Calu3 (cell line): ENCODE measurements at regions not wholly inside any gene's neighbourhood (a gene's known extent, or its start where the extent isn't known, plus 50 kb on each side); places are given as distances from the start of the nearest gene placed in this dataset.

Experiments used
- BruUV-seq: library from RNA; stranded (reverse); fragments of 400-500 nt; replicated peaks from 2 replicates; lab custom pipeline; 2021; lab: Mats Ljungman, UMichigan
- CTCF ChIA-PET: fragments of 300-600 bp; sonication (Branson Sonifier 250); formaldehyde crosslinking; loops from one replicate; lab custom pipeline; 2022; ENCODE audit warnings: antibody characterized with exemption; lab: Charles Lee
- DNase-seq: peaks from one replicate; pipeline ENCODE4 v3.0.0; 2022
- H3K27ac Mint-ChIP-seq: one replicate; pipeline ENCODE4 v1.8.0; 2022; ENCODE audit warnings: mixed read lengths; ENCODE audit not compliant: unreplicated experiment
- H3K27me3 Mint-ChIP-seq: one replicate; pipeline ENCODE4 v1.8.0; 2022; ENCODE audit warnings: mixed read lengths; ENCODE audit not compliant: unreplicated experiment
- H3K36me3 Mint-ChIP-seq: one replicate; pipeline ENCODE4 v1.8.0; 2022; ENCODE audit warnings: mild to moderate bottlenecking, moderate library complexity, mixed read lengths; ENCODE audit not compliant: insufficient read depth, unreplicated experiment
- H3K4me1 Mint-ChIP-seq: one replicate; pipeline ENCODE4 v1.8.0; 2022; ENCODE audit warnings: mild to moderate bottlenecking, low read depth, mixed read lengths; ENCODE audit not compliant: unreplicated experiment
- H3K4me3 Mint-ChIP-seq: one replicate; pipeline ENCODE4 v1.8.0; 2022; ENCODE audit warnings: mild to moderate bottlenecking, low read depth, moderate library complexity, mixed read lengths; ENCODE audit not compliant: unreplicated experiment
- H3K9me3 Mint-ChIP-seq: one replicate; pipeline ENCODE4 v1.8.0; 2022; ENCODE audit warnings: low read depth, mixed read lengths; ENCODE audit not compliant: unreplicated experiment
- intact Hi-C: fragments of 100-400 bp; cut with micrococcal nuclease; formaldehyde crosslinking; loops from one replicate; pipeline ENCODE4 v1.10.0; 2022; ENCODE audit not compliant: unreplicated experiment
- TF ChIP-seq, protein P1 (sequence below): fragments of 200-600 bp; IDR thresholded peaks from one replicate; pipeline ENCODE4 v1.8.0; 2022; ENCODE audit warnings: antibody characterized with exemption; ENCODE audit not compliant: unreplicated experiment

DNA sequence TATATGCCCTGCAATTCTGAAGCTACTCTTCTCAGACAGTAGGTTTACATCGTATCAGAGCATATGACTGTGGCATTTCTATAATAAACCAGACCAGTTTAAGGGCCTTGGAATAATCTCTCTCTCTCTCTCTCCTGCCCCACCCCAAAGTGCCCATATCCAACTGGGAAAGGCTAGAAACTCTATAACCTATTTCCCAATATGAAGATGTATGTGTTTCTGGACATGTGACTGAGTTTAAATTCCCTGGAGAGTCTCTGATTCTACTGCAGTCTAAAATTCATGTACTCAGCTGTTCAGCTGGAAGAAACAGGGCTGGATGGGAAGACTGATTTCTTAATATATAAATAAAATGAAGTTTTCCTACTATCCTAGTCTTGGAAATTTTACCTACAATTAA lies 91.9 kb upstream of the MBNL2 start:
- Mint-ChIP-seq H3K9me3 (no peaks in the 10 kb centered on the region), H3K36me3 (no peaks in the 10 kb centered on the region), H3K4me3 (no peak overlapping the region), H3K27ac (no peak overlapping the region), H3K27me3 (no peaks in the 10 kb centered on the region), H3K4me1 (peaks cover 9% of the 10 kb centered on the region)
- CTCF ChIA-PET, result no interaction called here
- intact Hi-C loops, result no loop called here
- DNase-seq, result no peak
- BruUV-seq, result no TSS peak
- TF ChIP-seq, protein P1, sequence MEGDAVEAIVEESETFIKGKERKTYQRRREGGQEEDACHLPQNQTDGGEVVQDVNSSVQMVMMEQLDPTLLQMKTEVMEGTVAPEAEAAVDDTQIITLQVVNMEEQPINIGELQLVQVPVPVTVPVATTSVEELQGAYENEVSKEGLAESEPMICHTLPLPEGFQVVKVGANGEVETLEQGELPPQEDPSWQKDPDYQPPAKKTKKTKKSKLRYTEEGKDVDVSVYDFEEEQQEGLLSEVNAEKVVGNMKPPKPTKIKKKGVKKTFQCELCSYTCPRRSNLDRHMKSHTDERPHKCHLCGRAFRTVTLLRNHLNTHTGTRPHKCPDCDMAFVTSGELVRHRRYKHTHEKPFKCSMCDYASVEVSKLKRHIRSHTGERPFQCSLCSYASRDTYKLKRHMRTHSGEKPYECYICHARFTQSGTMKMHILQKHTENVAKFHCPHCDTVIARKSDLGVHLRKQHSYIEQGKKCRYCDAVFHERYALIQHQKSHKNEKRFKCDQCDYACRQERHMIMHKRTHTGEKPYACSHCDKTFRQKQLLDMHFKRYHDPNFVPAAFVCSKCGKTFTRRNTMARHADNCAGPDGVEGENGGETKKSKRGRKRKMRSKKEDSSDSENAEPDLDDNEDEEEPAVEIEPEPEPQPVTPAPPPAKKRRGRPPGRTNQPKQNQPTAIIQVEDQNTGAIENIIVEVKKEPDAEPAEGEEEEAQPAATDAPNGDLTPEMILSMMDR, result no peak

DNA sequence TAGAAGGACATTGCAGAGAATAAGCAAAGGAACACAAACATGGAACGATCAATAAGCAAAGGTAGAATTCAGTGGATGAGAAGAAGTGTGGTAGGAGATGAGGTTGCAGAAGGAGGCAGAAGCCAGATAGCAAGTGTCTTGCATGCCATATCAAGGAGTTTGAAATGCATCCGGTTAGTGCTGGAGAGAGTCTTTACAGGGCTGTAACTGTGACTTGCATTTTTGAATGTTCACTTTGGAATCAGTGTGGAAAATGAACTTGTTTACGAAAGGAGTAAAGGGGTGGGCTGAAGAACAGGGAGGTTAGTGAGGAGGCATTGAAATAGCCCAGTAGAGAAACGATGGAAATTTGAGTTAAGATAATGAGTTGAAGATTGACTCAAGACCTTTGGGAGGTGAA lies 90.7 kb upstream of the MBNL2 start:
- Mint-ChIP-seq H3K27me3 (no peaks in the 10 kb centered on the region), H3K9me3 (no peaks in the 10 kb centered on the region), H3K36me3 (no peaks in the 10 kb centered on the region), H3K4me3 (no peak overlapping the region), H3K27ac (no peak overlapping the region), H3K4me1 (peaks cover 9% of the 10 kb centered on the region)
- intact Hi-C loops, result no loop called here
- no TSS peak for BruUV-seq
- DNase-seq, result no peak
- CTCF ChIA-PET, result no interaction called here
- TF ChIP-seq, protein P1, result no peak

- Mint-ChIP-seq H3K9me3 (no peaks in the 10 kb centered on the region), H3K27ac (no peak overlapping the region), H3K4me1 (peaks cover 12% of the 10 kb centered on the region), H3K4me3 (no peak overlapping the region), H3K27me3 (no peaks in the 10 kb centered on the region), H3K36me3 (no peaks in the 10 kb centered on the region)
- no TSS peak for BruUV-seq
- TF ChIP-seq, protein P1, result no peak
- CTCF ChIA-PET, result no interaction called here
- intact Hi-C loops, result no loop called here
- no peak for DNase-seq
Observed at GRCh38 chr13:97133554-97133953, 88.6 kb upstream of the MBNL2 start.

DNA sequence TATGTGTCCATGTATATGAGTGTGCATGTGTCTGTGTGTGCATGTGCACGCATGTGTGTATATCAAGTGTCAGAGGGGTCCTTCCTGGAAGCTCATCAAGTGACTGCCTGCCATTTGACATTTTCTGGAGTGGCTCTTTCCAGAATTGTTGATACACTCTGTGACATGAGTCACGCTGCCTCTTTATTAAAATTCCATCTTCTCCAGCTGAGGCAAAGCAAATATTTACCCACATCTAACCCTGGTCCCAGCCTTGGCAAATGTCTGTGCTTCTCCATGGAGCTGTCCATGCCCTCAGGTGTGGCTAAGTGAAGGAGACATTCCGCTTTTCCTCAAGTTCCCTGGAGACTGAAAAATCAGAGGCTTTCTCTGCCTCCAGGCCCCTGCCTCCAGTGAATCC lies 88.2 kb upstream of the MBNL2 start:
- TF ChIP-seq, protein P1, result no peak
- intact Hi-C loops, result no loop called here
- CTCF ChIA-PET, result no interaction called here
- H3K27me3 Mint-ChIP-seq, result no peaks in the 10 kb centered on the region
- BruUV-seq, result no TSS peak
- H3K36me3 Mint-ChIP-seq, result no peaks in the 10 kb centered on the region
- DNase-seq, result no peak
- H3K4me1 Mint-ChIP-seq, result peaks cover 12% of the 10 kb centered on the region
- H3K9me3 Mint-ChIP-seq, result no peaks in the 10 kb centered on the region
- no peak overlapping the region for H3K27ac Mint-ChIP-seq
- no peak overlapping the region for H3K4me3 Mint-ChIP-seq
